PC-9 (cell line): ENCODE measurements at regions not wholly inside any gene's neighbourhood (a gene's known extent, or its start where the extent isn't known, plus 50 kb on each side); places are given as distances from the start of the nearest gene placed in this dataset.
A peak's percentile ranks its signal among the peaks of the same experiment; 100 is the strongest.

ENCODE experiments used
- BruUV-seq: library from RNA; stranded (reverse); fragments of 400-500 nt; replicated peaks from 2 replicates; lab custom pipeline; 2021; lab: Mats Ljungman, UMichigan
- CTCF ChIA-PET: fragments of 300-600 bp; sonication (Branson Sonifier 250); formaldehyde crosslinking; loops from one replicate; lab custom pipeline; 2022; ENCODE audit warnings: antibody characterized with exemption; lab: Charles Lee
- POLR2A ChIA-PET: fragments of 300-600 bp; sonication (Branson Sonifier 250); formaldehyde crosslinking; loops from one replicate; lab custom pipeline; 2022; ENCODE audit warnings: antibody characterized with exemption; ENCODE audit not compliant: unreplicated experiment; lab: Charles Lee
- DNase-seq, 2 experiments: peaks; one replicate each; pipeline versions ENCODE4 v3.0.0 to v3.0.0-alpha.2; 2015 to 2022; ENCODE audit warnings: mixed read lengths in 1 of 2
- H2AFZ ChIP-seq: fragments of 200-600 bp; sonication (generic); 2 replicates; pipeline ENCODE4 v1.8.1; 2017; ENCODE audit warnings: antibody characterized with exemption
- H3F3A ChIP-seq: fragments of 200-600 bp; sonication (generic); 2 replicates; pipeline ENCODE4 v1.8.1; 2017; ENCODE audit warnings: antibody characterized with exemption, mild to moderate bottlenecking, low read depth; ENCODE audit not compliant: insufficient read depth
- H3K27ac ChIP-seq: fragments of 200-600 bp; sonication (generic); 2 replicates; pipeline ENCODE4 v1.6.1; 2016; ENCODE audit warnings: mixed run types
- H3K27me3 ChIP-seq: fragments of 200-600 bp; sonication (generic); 2 replicates; pipeline ENCODE4 v1.6.1; 2016; ENCODE audit warnings: low read depth, mixed run types; ENCODE audit not compliant: insufficient read depth
- H3K36me3 ChIP-seq: fragments of 200-600 bp; sonication (generic); 2 replicates; pipeline ENCODE4 v1.6.1; 2016; ENCODE audit warnings: low read depth, mixed run types
- H3K4me1 ChIP-seq: fragments of 200-600 bp; sonication (generic); replicated peaks from 2 replicates; pipeline ENCODE4 v1.6.1; 2016; ENCODE audit warnings: mixed run types; ENCODE audit not compliant: insufficient read depth
- H3K4me2 ChIP-seq: fragments of 200-600 bp; sonication (generic); 2 replicates; pipeline ENCODE4 v1.6.1; 2017; ENCODE audit warnings: mixed run types
- H3K4me3 ChIP-seq: fragments of 200-600 bp; sonication (generic); 2 replicates; pipeline ENCODE4 v1.6.1; 2016; ENCODE audit warnings: mixed run types
- H3K79me2 ChIP-seq: fragments of 200-600 bp; sonication (generic); 2 replicates; pipeline ENCODE4 v1.6.1; 2017; ENCODE audit warnings: low read depth, mixed run types
- H3K9me2 ChIP-seq: fragments of 200-600 bp; sonication (generic); 2 replicates; pipeline ENCODE4 v1.8.1; 2017; ENCODE audit warnings: mild to moderate bottlenecking; ENCODE audit not compliant: insufficient read depth
- H3K9me3 ChIP-seq: fragments of 200-600 bp; sonication (generic); 2 replicates; pipeline ENCODE4 v1.8.1; 2016; ENCODE audit warnings: low read depth; ENCODE audit not compliant: insufficient read depth
- H4K20me1 ChIP-seq: fragments of 200-600 bp; sonication (generic); 2 replicates; pipeline ENCODE4 v1.8.1; 2017; ENCODE audit not compliant: insufficient read depth
- EZH2 ChIP-seq: fragments of 200-600 bp; sonication (generic); IDR thresholded peaks from 2 replicates; pipeline ENCODE4 v1.8.0; 2017; ENCODE audit warnings: antibody characterized with exemption, low read depth
- intact Hi-C: fragments of 100-400 bp; cut with micrococcal nuclease; formaldehyde crosslinking; loops from one replicate; pipeline ENCODE4 v1.10.0; 2022; ENCODE audit not compliant: unreplicated experiment
- TF ChIP-seq, protein P1 (sequence below): fragments of 200-600 bp; sonication (generic); conservative IDR thresholded peaks from 2 replicates; pipeline ENCODE4 v1.6.1; 2017; ENCODE audit warnings: mixed run types, antibody characterized with exemption, mild to moderate bottlenecking, moderate library complexity

GRCh38 chr10:123611876-123612275 is 54.3 kb upstream of the GPR26 start:
- POLR2A ChIA-PET, result no interaction called here
- no peak overlapping the region for H3K27ac ChIP-seq
- no peaks in the 10 kb centered on the region for H3K9me3 ChIP-seq
- H3K4me3 ChIP-seq, result no peak overlapping the region
- no peak overlapping the region for H2AFZ ChIP-seq
- no peaks in the 10 kb centered on the region for H3K36me3 ChIP-seq
- H3K4me1 ChIP-seq, result no peaks in the 10 kb centered on the region
- no TSS peak for BruUV-seq
- TF ChIP-seq EZH2, result no peak
- TF ChIP-seq, protein P1, sequence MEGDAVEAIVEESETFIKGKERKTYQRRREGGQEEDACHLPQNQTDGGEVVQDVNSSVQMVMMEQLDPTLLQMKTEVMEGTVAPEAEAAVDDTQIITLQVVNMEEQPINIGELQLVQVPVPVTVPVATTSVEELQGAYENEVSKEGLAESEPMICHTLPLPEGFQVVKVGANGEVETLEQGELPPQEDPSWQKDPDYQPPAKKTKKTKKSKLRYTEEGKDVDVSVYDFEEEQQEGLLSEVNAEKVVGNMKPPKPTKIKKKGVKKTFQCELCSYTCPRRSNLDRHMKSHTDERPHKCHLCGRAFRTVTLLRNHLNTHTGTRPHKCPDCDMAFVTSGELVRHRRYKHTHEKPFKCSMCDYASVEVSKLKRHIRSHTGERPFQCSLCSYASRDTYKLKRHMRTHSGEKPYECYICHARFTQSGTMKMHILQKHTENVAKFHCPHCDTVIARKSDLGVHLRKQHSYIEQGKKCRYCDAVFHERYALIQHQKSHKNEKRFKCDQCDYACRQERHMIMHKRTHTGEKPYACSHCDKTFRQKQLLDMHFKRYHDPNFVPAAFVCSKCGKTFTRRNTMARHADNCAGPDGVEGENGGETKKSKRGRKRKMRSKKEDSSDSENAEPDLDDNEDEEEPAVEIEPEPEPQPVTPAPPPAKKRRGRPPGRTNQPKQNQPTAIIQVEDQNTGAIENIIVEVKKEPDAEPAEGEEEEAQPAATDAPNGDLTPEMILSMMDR, result no peak
- CTCF ChIA-PET, result no interaction called here
- H3K4me2 ChIP-seq, result no peak overlapping the region
- intact Hi-C loops, result no loop called here
- no peaks in the 10 kb centered on the region for H3F3A ChIP-seq
- DNase-seq, result no peak
- H4K20me1 ChIP-seq, result no peaks in the 10 kb centered on the region
- no peaks in the 10 kb centered on the region for H3K9me2 ChIP-seq
- no peaks in the 10 kb centered on the region for H3K79me2 ChIP-seq
- peaks cover 4% of the 10 kb centered on the region; the same call in 1 of the 2 replicates for H3K27me3 ChIP-seq

DNA sequence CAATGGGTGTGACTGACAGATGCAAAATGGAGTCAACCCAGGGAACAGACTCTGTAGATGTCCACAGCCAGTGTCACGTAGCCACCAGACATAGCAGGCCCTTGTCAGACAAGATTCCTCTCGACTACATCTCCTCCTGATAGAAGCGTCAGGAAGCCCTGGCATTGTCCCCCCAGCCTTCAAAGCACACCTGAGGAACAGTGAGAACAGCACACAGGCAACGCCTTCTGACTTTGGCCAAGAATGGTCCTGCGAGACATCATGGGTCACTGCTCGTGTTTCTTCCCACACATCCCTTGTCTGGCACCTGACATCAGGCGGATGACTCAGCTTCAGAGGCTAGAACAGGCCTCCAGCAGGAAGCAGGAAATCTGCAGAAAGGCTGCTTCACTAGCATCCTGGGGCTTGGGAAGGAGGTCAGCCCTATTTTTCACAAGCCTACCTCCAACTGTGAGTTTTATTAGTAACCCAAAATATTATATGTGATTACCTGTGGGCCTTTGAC is 52.8 kb upstream of the GPR26 start:
- H3K4me2 ChIP-seq, result no peak overlapping the region
- ChIA-PET POLR2A (no interaction called here), CTCF (no interaction called here)
- no peaks in the 10 kb centered on the region for H3K36me3 ChIP-seq
- no peak overlapping the region for H2AFZ ChIP-seq
- TF ChIP-seq, protein P1, result no peak
- TF ChIP-seq EZH2, result no peak
- no peak overlapping the region for H3K4me3 ChIP-seq
- H3K27ac ChIP-seq, result no peak overlapping the region
- H3K9me3 ChIP-seq, result no peaks in the 10 kb centered on the region
- H4K20me1 ChIP-seq, result no peaks in the 10 kb centered on the region
- intact Hi-C loops, result no loop called here
- DNase-seq, result no peak
- H3K27me3 ChIP-seq, result no peaks in the 10 kb centered on the region
- BruUV-seq, result no TSS peak
- no peaks in the 10 kb centered on the region for H3F3A ChIP-seq
- no peaks in the 10 kb centered on the region for H3K9me2 ChIP-seq
- H3K4me1 ChIP-seq, result no peaks in the 10 kb centered on the region
- no peaks in the 10 kb centered on the region for H3K79me2 ChIP-seq

DNA sequence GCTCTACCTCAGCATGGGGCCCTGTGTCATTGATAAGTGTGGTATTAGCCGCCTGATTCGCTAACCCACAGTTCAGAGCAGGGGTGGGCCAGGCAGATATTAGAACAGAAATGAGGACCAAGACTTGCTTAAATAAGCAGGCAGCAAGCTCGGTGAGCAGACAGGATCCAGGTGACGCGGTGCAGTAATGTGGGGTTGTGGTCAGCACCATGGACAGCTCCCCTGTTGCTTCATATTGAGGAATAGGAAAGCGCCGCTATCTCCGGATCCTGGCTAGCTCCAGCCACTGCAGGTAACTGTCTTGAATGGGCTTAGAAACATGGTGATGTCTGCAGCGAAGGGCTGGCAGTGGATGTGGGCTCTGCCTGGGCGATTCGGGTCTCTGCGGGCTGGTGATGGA is 51.3 kb upstream of the GPR26 start:
- CTCF ChIA-PET, result no interaction called here
- H3K27me3 ChIP-seq, result 0 out of 2 replicates have a peak, but pooled peaks cover 5% of the 10 kb centered on the region

More for the DNA sequence above, 51.3 kb upstream of the GPR26 start:
- intact Hi-C loops, result no loop called here
- Histone ChIP-seq H3F3A (no peaks in the 10 kb centered on the region), H3K9me3 (no peaks in the 10 kb centered on the region), H3K36me3 (no peaks in the 10 kb centered on the region), H3K4me2 (no peak overlapping the region), H2AFZ (no peak overlapping the region), H3K4me3 (no peak overlapping the region), H3K4me1 (no peaks in the 10 kb centered on the region), H3K9me2 (no peaks in the 10 kb centered on the region), H3K27ac (no peak overlapping the region), H3K79me2 (no peaks in the 10 kb centered on the region), H4K20me1 (no peaks in the 10 kb centered on the region)
- DNase-seq, result peak in 1 of 2 experiments; percentile 23
- POLR2A ChIA-PET, result no interaction called here
- no TSS peak for BruUV-seq
- no peak for TF ChIP-seq EZH2
- TF ChIP-seq, protein P1, result no peak
